HL-60/S4 treated with phorbol 12-myristate 13-acetate at 8.2 ng/mL for 4 days and 3 days (cell line): ENCODE measurements at regions not wholly inside any gene's neighbourhood (a gene's known extent, or its start where the extent isn't known, plus 50 kb on each side); places are given as distances from the start of the nearest gene placed in this dataset.

Experiments used
- in situ Hi-C: fragments of 300-500 bp; cut with MboI; formaldehyde crosslinking; loops from 2 replicates; pipeline ENCODE4 v1.15.0; 2022; ENCODE audit warnings: low sequenced_read_pairs

DNA sequence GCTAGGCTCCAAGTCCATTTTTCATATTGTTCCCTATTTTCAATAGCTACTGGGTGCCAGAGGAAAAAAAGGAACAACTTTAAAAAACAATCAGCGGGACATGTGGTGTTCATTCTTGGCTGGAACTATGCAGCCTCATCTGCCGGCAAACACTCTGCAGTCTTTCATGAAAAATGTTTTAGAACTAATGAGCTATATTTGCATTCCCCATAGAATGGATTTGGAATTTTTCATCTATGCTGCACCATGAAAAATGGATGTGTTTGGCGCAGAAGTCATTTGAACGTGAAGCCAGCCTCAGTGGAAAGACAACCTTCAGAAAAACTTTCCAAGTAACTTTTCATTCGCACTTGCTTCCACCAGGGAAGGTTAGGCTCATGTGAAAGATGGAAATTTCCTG lies 270.5 kb downstream of the SKAP2 start:
- in situ Hi-C loops: no loop called here

DNA sequence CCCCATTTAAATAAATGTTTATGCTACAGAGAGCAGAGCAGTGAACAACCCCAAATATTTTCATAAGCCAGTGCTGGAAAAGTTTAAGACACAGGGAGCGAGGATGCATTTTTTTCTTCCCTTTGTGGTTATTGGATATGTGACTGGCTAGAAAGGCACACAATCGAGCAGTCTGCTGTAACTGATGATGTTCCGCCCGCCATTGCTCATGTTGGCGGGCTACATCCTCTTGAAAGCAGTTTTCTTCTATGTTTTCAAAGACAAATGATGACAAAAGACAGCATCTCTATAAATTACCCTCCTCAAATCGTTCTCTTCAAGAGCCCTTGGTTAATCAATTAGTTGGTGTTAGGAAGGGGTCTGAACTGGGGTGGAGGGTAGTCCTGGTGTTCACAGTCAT lies 269.8 kb downstream of the SKAP2 start:
- in situ Hi-C loops: no loop called here

DNA sequence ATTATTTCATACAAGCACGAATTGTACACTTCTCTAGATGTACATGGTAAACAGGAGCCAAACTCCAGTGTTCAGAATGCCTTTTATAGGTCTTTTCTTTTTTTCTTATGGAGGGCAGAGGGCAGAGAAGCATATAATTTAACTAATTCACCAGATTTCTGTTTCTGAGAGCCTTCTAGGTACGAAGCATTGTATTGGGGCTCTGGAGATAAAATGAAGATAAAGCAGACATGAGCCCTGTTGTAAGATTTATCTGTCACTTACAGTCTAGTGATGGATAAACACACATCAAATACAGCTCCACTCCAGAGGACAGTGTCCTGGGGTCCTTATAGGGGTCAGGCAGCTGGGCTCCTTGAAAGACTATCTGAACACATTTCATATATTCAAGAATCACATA lies 265.5 kb downstream of the SKAP2 start:
- in situ Hi-C loops: no loop called here

DNA sequence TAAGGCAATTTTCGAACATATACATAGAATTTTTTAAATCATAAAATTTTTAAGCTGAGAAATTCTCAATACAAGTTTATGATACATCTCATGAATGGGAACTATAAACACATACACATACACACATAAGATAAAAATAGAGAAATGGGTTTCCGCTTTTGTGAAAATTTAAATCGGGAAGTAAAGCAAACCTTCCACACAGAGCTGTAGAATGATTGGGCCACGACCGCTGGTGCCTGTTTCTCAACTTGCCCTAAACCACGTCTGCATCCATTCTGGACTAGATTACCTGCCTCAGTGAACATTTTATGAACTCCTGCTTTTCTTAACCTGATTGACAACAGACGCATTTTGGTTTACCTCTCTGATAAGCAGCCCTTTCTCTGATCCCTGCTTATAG lies 264.4 kb downstream of the SKAP2 start:
- in situ Hi-C loops: no loop called here

DNA sequence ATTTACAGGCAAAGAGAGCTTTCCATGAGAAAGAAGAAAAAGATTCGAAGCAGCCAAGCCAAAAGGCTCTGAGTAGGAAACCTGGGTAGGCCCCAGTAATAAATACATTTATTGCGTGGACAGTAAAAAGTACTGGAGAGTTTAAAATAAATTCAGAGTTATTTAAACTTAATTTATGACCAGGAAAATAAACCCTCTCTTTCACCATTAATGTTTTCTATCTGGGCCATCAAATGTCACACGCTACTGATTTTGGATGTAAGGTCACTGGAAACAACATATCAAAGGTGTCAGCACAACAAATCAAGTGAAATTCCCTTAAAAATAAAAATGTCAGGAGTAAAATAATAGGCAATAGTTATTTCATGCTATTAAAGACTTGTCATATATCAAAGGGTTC lies 264.0 kb downstream of the SKAP2 start:
- in situ Hi-C loops: no loop called here

DNA sequence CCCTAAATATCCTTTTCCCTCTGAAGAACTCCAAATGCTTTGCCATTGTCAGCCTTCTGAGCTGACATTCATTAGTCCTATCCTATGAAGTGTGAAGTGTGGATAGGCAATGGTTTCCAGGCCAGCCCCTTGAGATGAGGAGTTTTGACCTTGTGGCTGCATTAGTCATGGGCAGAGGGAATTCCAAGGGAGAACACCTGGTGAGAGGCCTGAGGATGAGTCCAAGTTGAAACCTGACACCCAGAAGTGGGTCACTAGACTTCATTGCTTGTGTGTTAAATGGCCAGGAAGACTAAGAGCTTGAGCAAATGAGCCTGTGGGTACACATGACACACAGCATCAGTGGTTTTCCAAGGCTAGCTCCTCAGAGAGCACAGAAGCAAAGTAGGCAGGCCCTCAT lies 260.8 kb downstream of the SKAP2 start:
- in situ Hi-C loops: no loop called here

DNA sequence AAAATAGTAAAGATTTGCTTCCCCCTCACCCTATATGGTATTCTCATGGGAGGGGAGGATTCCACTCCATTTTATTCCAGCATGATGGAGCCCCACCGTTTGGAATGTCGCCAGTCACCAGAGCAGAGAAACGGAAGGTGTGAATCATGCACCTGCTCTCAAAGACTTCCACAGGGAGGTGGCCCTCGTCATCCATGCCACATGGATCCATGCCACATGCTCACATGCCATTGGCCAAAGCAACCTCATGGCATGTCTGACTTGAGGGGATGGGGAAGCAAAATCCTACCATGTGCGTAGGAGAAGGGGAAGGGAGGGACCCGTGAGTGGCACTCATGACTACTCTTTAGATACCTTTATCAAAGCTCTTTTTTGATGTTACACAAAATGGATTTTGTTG lies 256.0 kb downstream of the SKAP2 start:
- in situ Hi-C loops: no loop called here

DNA sequence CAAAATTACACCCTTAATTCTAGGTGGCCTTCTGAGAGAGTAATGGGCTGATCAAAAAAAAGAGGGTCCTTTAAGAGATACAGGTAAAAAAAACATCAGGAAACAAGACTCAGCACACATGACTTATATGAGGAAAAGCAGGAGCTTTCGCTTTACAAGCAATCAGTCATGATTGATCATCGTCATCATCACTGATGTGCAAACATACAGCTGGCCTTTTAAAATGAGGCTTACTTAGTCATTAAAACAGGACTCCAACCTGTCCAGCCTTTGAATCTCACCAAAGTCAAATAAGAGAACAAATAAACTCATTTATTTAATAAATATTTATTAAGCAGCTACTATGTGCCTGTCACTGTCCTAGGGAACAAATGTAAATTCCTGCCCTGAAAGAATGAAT lies 255.3 kb downstream of the SKAP2 start:
- in situ Hi-C loops: no loop called here

DNA sequence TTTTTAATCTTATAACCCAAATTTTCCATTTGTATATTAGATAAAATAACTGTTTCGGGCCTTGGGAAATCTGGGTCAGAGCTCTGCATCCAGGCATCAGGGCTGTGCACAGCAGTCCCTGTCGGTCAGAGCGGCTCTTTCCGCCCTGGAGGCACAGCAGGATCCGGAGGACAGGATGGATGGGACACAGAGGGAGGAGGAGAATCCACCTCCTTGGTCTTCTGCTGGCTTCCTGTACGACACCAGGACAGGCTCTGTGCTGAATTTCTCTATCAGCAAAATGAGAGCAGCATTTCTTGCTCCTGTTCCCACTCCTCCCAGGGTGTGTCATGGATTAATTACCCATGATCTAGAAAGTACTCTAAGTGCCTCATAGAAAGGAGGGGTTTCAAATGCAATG lies 254.9 kb downstream of the SKAP2 start:
- in situ Hi-C loops: no loop called here

DNA sequence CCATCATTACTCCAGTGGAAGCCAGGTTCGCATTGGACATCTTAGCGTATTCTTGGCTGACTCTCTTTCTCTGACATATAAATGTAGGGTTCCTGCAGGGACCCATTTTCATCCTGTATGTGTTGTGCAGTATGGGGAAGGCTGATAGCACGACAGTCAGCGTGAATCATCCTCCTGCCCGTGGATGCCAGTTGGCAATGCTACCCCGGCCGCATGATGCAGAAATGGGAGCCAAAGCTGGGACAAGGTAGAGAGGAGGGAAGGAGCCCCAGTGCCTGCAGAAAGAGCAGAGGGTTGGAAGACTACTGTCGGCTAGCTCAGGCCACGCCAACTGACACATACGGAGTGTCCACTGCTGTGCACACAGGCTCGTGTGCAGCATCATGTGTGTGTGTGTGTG lies 251.6 kb downstream of the SKAP2 start:
- in situ Hi-C loops: no loop called here

DNA sequence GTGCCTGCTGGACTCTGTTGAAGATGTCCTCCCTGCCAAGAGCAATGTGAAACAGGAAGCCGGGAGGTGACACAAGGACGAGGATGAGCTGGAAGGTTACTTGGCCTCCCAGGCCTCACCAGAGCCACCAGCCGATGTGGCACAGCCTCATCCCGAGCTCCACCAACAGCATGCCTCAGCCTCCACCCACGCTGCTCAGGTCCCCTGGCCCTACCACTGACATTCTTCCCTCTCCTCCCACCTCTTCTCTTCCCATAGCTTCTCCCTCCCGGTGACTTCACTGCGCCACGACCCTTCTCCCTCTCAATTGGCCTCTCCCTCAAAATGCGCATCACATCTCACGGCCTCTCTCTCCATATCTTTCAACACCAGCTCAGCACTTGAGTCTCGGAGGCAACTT lies 249.9 kb downstream of the SKAP2 start:
- in situ Hi-C loops: no loop called here

DNA sequence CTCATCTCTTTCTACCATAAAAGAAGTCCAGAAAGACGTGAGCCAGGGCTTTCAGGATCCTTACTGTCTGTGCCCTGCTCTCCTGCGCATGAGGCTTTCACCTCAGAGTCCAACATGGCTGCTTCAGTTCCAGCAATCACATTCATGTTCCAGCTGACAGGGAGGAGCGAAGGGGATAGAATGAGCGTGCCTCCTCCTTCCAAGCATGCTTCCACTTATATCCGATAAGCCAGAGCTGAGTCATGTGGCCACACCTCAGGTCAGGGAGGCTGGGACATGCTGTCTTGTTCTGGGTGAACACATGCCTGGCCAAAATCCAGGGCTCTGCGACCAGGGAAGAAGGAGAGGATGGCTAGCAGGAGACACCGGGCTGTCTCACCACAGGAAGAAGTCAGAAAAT lies 248.2 kb downstream of the SKAP2 start:
- in situ Hi-C loops: no loop called here

DNA sequence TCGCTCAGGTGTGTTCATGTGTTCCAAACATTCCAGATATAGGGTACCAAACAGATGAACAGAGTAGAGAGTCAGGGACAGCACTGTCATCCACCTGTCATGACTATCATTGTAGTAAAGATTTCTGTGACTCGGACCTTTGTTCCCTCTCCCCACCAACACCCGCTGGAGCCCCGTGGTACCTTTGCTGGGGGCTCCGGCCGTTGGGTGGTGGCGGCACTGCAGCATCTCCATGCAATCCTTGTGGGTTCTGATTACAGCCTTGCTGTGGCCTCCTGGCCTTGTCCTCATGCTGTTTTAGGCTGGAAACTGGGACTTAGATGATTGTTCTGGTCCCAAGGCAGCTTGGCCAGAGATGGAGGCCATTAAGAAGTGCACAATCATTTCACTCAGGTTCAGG lies 247.3 kb downstream of the SKAP2 start:
- in situ Hi-C loops: no loop called here
